ENCODE measurements at regions not wholly inside any gene's neighbourhood (a gene's known extent, or its start where the extent isn't known, plus 50 kb on each side); places are given as distances from the start of the nearest gene placed in this dataset.
"Not testable (repeated sequence)": the region's sequence is repeated elsewhere in the genome, so short reads cannot be mapped to it uniquely, and the experiment has no call there.

DNA sequence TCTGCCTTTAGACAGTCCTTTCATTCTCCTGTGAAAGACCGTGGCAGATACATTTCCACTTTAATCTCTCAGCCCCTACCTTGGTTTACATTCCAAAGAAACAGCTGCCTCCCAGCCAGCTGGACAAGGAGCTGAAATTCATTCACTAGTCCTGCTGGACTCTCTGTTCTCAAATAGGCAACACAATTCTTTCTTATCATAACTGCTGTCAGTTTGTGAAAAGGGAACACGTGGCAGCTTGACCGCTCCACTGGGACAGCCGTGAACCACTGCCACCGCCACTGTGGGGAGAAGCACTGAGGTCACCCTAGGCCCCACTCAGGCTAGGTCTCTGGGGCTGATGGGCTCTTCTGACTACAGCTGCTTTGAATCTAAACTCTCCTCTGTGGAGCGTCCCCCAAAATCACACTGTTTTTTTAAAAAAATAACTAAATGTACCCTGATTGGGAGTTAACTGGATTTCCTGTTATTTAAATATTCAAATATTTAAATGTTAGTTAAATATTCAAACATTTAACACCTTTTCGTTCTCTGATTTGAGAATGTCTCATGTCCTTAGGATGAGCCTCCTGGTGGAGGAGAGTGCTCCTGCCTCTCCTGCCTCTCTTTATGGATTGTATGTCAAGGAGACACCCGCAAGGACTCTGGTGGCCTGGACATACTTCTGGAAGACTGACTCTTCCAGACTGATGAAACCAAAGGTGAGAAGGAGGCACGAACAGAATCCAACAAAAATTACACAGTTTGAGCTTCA lies 120.1 kb downstream of the BOD1 start:
- no peak for DNase-seq (ENCODE audit: extremely low read depth, low read depth)

- DNase-seq (ENCODE audit: extremely low read depth, low read depth), result no peak
These were observed 121.1 kb downstream of the BOD1 start for GRCh38 chr5:173495225-173495904.

DNA sequence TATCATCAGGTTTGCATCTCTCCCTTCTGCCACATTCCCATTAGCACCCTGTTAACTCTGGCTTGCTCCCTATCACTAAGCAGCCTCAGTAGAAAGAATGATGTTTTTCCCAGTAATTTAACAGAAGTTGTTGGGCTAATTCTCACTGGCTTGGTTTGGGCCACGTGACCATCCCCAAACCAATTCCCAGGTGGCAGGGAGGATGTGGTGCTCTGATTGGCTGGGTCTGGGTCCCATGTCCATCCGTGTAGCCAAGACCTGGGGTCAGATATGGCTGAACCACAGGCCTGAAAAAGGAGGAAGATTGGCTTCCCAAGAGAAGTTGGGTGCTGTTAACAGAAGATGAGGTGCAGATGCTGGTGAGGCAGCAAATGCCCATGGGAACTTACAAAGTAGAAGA lies 122.0 kb downstream of the BOD1 start:
- no peak for DNase-seq (ENCODE audit: extremely low read depth, low read depth)

DNA sequence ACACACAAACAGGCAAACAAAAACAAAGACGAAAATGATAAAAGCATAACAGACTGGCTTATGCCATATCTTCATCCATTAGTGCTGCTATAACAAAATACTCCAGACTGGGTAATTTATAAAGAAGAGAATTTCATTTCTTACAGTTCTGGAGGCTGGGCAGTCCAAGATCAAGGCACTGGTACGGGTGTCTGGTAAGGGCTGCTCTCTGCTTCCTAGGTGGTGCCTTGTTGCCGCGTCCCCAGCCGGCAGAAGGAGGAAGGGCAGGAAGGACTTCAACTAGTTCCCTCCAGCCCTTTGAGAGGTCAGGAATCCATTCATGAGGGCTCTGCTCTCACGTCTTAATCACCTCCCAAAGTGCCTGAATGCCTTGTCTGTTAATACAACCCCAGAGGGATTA lies 122.6 kb downstream of the BOD1 start:
- DNase-seq (ENCODE audit: extremely low read depth, low read depth), result no peak

DNA sequence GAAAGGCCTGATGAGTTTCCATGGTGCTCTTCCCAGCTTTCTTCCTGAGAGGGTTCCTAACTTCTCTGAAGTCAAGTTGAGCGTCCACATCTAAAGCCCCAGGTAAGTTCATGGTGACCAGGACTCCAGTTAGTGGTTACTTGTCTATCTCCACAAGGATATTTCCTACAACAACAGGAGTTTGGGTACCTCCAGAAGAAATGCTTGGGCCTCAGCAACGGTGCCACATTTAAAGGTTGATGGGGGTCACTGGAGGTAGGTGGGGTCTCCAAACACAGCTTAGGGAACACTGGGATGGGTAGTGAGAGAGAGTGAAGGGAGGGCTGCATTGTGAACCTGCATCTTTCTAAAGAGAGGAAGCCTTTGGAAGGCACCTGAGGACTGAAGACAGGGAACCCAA lies 123.4 kb downstream of the BOD1 start:
- DNase-seq (ENCODE audit: extremely low read depth, low read depth), result no peak

DNA sequence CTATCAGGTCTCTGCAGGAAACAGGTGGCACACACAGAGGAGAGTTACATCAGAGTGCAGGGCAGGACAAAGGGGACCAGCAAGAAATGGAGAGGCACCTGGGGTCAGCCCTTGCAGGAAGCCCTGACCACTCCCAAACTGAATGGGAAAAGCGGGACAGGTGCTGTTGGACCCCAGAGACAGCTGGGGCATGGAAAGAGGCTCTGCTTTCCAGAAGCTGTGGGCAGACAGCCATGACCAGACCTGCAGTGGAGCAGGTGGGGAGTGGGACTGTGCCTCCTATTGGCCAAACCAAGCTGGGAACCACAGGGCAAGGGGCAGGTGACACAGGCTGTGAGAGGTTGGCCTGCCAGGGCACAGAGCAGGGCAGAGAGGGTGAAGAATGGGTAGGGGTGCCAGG lies 125.8 kb downstream of the BOD1 start:
- DNase-seq (ENCODE audit: extremely low read depth, low read depth), result no peak

DNA sequence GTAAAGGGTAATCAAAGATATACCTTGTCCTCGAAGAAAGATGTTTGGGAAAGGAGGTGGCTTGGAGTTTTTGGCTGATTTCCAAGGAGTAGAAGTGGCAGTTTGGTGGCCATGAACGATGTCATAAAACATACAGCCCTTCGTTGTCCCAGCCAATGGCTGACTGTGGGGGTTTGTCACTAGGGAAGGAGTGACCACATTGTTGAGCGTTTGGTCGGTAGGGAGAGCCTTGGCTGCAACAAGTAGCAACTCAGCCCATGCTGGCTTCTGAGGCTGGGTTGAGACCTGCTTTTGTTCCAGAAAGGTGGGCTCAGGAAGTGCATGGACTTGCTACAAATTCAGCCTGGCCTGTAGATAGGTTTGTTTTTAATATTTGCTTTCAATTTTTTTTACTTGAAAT lies 128.3 kb downstream of the BOD1 start:
- DNase-seq (ENCODE audit: extremely low read depth, low read depth), result no peak

DNA sequence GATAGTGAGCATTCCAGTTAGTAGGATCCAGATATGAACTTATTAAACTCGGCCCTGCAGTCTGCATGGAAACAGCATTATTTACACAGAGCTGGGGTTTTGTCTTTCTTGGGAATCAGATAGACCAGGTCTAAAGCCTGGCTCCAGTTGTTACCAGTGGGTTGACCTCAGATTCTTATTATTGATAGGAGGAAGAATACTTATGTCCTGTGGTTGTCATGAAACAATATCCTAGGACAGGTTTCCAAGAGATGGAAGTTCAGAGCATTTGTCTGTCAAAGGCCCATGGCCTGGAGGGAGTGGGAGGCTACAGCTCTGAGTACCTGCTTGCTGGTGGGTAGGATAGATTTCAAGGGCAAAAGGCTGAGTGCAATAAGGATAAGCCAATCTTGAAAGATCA lies 129.2 kb downstream of the BOD1 start:
- DNase-seq (ENCODE audit: extremely low read depth, low read depth), result no peak

DNA sequence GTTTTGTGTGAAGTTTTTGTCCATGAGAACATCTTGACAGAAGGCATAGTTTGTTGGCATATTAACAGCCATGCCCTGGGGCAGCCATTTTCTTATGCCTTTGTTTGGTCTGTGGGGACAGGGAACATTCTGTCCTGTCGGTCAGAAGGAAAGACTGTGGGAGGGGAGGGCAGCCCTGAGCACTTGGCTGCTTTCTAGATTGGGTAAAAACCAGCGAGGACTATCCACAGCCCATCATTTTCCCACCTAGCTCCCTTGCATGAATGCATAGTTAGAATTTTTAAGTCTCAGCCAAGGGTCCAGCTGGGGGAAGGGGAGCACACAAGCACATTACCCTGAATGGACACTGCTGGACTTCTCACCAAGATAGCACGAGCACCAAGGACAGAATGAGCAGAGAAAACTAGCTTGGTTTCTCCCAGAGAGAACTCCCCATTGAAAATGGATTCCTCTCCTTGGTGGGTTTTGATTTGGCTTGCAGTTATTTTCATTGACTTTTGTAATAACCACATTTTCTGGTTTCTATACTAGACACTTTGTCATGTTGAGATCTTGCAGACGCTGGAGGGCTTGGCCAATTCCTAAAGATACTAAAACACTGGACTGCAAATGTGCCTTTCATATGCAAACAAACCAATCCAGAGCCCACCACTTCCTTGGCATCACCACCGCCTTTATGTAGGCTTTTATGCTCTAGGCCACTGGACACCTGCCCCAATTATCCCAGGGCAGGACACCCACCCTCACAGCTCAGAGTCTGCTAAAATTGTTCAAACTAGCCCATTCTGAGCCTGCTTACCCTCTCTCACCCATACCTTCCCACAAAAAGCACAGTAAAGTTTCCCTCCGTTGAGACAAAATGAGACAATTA lies 129.9 kb downstream of the BOD1 start:
- no peak for DNase-seq (ENCODE audit: extremely low read depth, low read depth)

- no peak for DNase-seq (ENCODE audit: extremely low read depth, low read depth)
These were observed 131.9 kb downstream of the BOD1 start for GRCh38 chr5:173484569-173484968.

DNA sequence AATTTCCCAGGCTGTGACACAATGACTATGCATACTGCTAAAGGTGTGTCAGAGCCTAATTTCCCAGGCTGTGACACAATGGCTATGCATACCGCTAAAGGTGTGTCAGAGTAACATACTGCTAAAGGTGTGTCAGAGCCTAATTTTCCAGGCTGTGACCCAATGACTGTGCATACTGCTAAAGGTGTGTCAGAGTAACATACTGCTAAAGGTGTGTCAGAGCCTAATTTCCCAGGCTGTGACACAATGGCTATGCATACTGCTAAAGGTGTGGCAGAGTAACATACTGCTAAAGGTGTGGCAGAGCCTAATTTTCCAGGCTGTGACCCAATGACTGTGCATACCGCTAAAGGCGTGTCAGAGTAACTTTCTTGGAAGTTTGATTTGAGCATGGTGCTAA lies 132.9 kb downstream of the BOD1 start:
- not testable (repeated sequence) for DNase-seq (ENCODE audit: extremely low read depth, low read depth)

- no peak for DNase-seq (ENCODE audit: extremely low read depth, low read depth)
These were observed 133.3 kb downstream of the BOD1 start for GRCh38 chr5:173483160-173483559.

DNA sequence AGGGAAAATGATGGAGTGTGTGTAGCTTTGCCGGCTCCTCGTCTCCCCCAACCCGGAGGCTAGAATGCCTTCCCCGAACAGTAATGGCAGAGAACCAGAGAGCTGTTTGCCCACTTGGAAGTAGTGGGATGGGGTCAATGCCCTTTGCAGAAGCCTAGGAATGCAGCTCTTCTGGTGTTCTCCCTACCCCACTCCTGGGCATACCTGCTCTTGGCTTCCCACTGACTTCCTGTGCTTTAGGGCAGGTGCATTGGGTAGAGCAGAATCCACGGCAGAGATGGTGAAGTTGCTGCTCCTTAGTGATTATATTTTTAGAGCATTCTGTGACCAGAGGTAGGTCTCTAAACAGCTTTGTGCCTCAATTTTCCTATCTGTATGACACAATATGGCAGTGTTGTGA lies 134.6 kb downstream of the BOD1 start:
- DNase-seq (ENCODE audit: extremely low read depth, low read depth), result no peak

GRCh38 chr5:173480896-173481295 lies 135.6 kb downstream of the BOD1 start:
- no peak for DNase-seq (ENCODE audit: extremely low read depth, low read depth)

DNA sequence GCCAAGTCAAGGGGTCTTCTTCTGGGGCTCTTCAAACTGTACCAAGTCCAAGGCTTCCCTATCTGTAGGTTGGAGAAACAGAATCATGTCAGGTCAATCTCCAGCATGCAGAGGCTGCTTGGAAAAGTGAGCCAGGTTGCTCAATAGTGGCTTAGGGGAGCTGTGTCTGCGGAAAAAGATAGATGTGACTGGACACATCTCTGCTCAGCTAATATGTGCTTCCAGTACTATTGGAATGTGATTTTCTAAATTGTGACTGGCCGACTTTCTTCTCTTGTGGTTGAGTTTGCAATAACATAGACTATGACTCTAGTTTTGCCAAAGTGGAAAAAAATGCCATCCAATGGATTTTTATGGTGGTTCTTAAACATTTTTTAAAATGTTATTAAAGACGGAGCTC lies 136.7 kb downstream of the BOD1 start:
- no peak for DNase-seq (ENCODE audit: extremely low read depth, low read depth)

DNA sequence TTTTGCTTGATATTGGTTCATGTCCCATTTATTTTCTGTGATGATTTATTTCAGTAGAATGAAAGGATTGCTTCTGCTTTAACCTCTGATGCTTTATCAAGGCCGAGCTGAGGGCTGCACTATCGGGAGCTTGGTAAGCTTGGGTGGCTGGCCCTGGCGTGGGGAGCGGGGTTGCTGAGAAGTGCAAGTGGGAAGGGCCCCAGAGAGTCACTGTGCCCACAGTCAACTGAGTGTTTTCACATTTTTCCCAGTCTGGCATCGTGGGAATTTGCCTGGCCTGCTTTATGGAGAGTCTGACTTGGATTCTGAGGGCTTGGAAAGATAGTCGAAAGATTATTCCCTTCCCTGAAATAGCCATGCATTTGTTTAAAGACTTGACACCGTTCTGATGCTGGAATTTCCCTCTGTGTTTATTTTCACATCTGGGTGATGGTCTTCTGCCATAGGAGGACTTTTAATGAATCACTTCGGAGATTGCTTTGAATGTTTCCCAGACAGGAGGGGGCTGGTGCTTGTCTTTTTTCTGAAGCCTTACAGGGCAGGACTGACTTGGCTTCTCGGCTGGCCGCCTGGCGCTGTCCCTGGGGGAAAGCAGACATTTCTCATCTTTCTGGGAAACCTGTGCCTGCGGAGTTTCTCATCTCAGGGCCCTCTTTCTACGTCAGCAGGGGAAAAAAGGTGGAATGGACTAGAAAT lies 139.0 kb downstream of the BOD1 start:
- peak; percentile 95 for DNase-seq (ENCODE audit: extremely low read depth, low read depth)

- no peak for DNase-seq (ENCODE audit: extremely low read depth, low read depth)
These were observed 140.7 kb downstream of the BOD1 start for GRCh38 chr5:173475780-173476179.

- DNase-seq (ENCODE audit: extremely low read depth, low read depth), result no peak
These were observed 141.6 kb downstream of the BOD1 start for GRCh38 chr5:173474881-173475287.

DNA sequence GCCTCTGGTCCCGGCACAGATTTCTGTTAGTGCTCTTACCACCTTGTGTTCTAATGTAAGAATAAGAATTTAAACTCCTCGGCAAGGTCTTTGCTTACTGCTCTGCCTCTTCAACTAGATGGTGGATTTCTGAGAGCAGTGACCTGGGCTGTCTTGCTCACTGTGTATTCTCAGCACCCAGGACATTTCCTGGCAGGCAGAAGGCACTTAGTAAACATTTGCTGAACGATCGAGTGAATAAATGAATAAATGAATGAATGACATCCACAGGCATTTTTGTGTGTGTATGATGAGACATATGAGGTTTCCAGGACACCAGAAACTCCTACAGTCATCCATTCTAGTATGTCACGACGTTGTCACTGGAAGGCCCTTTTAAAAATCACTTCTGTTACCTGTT lies 143.2 kb downstream of the BOD1 start:
- no peak for DNase-seq (ENCODE audit: extremely low read depth, low read depth)

DNA sequence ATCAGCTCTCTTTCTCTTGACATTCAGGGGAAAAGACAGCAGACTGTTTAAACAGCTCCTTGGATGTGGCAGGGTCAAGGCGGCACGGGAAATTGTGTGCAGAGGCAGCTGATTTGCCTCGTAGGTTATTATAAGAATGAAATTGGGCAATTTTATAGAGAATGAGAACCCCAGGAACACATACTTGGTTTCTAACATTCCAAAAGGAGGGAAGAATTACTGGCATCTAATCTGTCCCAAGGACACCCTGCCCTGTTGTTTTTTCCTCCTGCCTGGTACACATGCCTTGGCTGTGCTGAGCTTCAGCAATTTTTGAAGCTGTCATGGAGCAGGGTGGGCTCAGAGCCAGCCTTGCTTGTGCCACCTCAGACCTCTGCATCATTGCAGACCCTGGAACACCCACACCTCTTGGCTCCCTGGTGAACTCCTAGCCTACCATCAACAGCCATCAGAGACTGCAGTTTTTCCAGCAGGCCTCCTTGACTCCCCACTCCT lies 143.6 kb downstream of the BOD1 start:
- no peak for DNase-seq (ENCODE audit: extremely low read depth, low read depth)

GRCh38 chr5:173472164-173472563 lies 143.9 kb upstream of the STC2 start:
- DNase-seq (ENCODE audit: extremely low read depth, low read depth), result peak; percentile 96
